ENCODE measurements at regions not wholly inside any gene's neighbourhood (a gene's known extent, or its start where the extent isn't known, plus 50 kb on each side); places are given as distances from the start of the nearest gene placed in this dataset.
"Not testable (repeated sequence)": the region's sequence is repeated elsewhere in the genome, so short reads cannot be mapped to it uniquely, and the experiment has no call there.

GRCh38 chr2:101587251-101587650, 110.3 kb upstream of the MAP4K4 start:
- H3K36me3 Mint-ChIP-seq (ENCODE audit: low read depth) = no peaks in the 10 kb centered on the region
- H3K27me3 Mint-ChIP-seq (ENCODE audit: low read depth) = peaks cover 9% of the 10 kb centered on the region
- intact Hi-C loops (cut with micrococcal nuclease) = no loop called here

GRCh38 chr2:101583861-101584260, 108.9 kb upstream of the RFX8 start:
- Mint-ChIP-seq H3K4me3 (ENCODE audit: low read depth) (no peak overlapping the region), H3K27ac (no peak overlapping the region), H3K36me3 (ENCODE audit: low read depth) (no peaks in the 10 kb centered on the region), H3K27me3 (ENCODE audit: low read depth) (peaks cover 7% of the 10 kb centered on the region), H3K9me3 (peaks cover 12% of the 10 kb centered on the region), H3K4me1 (ENCODE audit: low read depth) (peaks cover 13% of the 10 kb centered on the region)
- DNase-seq (ENCODE audit: low spot score) = no peak
- intact Hi-C loops (cut with micrococcal nuclease) = no loop called here

More at GRCh38 chr2:101587251-101587650, 110.3 kb upstream of the MAP4K4 start:
- Mint-ChIP-seq H3K4me1 (ENCODE audit: low read depth) (peaks cover 8% of the 10 kb centered on the region), H3K9me3 (peaks cover 20% of the 10 kb centered on the region), H3K4me3 (ENCODE audit: low read depth) (no peak overlapping the region), H3K27ac (no peak overlapping the region)
- DNase-seq (ENCODE audit: low spot score) = no peak

GRCh38 chr2:101581675-101582299, 106.9 kb upstream of the RFX8 start:
- peaks cover 5% of the 10 kb centered on the region for H3K9me3 Mint-ChIP-seq
- H3K27ac Mint-ChIP-seq = no peak overlapping the region
- intact Hi-C loops (cut with micrococcal nuclease) = no loop called here
- H3K4me1 Mint-ChIP-seq (ENCODE audit: low read depth) = peaks cover 30% of the 10 kb centered on the region
- no peak for DNase-seq (ENCODE audit: low spot score)
- H3K27me3 Mint-ChIP-seq (ENCODE audit: low read depth) = peaks cover 4% of the 10 kb centered on the region
- no peaks in the 10 kb centered on the region for H3K36me3 Mint-ChIP-seq (ENCODE audit: low read depth)
- no peak overlapping the region for H3K4me3 Mint-ChIP-seq (ENCODE audit: low read depth)

- Mint-ChIP-seq H3K4me3 (ENCODE audit: low read depth) (no peak overlapping the region), H3K27me3 (ENCODE audit: low read depth) (peaks cover 2% of the 10 kb centered on the region), H3K9me3 (peaks cover 5% of the 10 kb centered on the region), H3K4me1 (ENCODE audit: low read depth) (peaks cover 40% of the 10 kb centered on the region), H3K27ac (no peak overlapping the region), H3K36me3 (ENCODE audit: low read depth) (no peaks in the 10 kb centered on the region)
- intact Hi-C loops (cut with micrococcal nuclease) = no loop called here
- no peak for DNase-seq (ENCODE audit: low spot score)
Observed at GRCh38 chr2:101580528-101580927, 105.6 kb upstream of the RFX8 start.

DNA sequence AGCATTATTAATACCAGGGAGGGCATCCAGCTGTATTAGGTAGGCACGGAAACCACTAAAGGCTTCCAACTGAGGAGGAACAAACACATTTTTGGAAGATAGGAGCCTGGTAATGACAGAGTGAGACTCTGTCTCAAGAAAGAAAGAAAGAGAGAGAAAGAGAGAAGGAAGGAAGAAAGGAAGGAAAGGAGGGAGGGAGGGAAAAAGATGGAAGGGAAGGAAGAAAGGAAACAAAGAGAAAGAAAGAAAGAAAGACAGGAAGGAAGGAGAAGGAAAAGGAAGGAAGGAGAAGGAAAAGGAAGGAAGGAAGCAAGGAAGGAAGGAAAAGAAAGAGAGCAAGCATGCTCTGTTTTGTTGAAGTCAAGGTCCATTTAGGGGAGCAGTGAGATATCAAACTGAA, 103.8 kb upstream of the RFX8 start:
- Mint-ChIP-seq H3K9me3 (peaks cover under 1% of the 10 kb centered on the region), H3K27ac (no peak overlapping the region), H3K4me3 (ENCODE audit: low read depth) (no peak overlapping the region), H3K27me3 (ENCODE audit: low read depth) (no peaks in the 10 kb centered on the region), H3K4me1 (ENCODE audit: low read depth) (peaks cover 37% of the 10 kb centered on the region), H3K36me3 (ENCODE audit: low read depth) (no peaks in the 10 kb centered on the region)
- no peak for DNase-seq (ENCODE audit: low spot score)
- intact Hi-C loops (cut with micrococcal nuclease) = loop anchor here (10.0 kb wide), 2 partner anchors 104 to 126 kb away; partner anchors contain the start of gene RFX8

- H3K4me3 Mint-ChIP-seq (ENCODE audit: low read depth); H3K36me3 Mint-ChIP-seq (ENCODE audit: low read depth); H3K9me3 Mint-ChIP-seq; DNase-seq (ENCODE audit: low spot score); H3K27ac Mint-ChIP-seq; H3K27me3 Mint-ChIP-seq (ENCODE audit: low read depth): not testable (repeated sequence)
- intact Hi-C loops (cut with micrococcal nuclease) = loop anchor here (10.0 kb wide), 2 partner anchors 103 to 127 kb away; partner anchors contain the start of gene RFX8
- peaks cover 37% of the 10 kb centered on the region for H3K4me1 Mint-ChIP-seq (ENCODE audit: low read depth)
Observed at GRCh38 chr2:101578135-101578534, 103.2 kb upstream of the RFX8 start.

GRCh38 chr2:101577173-101577572, 102.3 kb upstream of the RFX8 start:
- intact Hi-C loops (cut with micrococcal nuclease) = loop anchor here (10.0 kb wide), 2 partner anchors 102 to 128 kb away; partner anchors contain the start of gene RFX8
- H3K36me3 Mint-ChIP-seq (ENCODE audit: low read depth) = peaks cover under 1% of the 10 kb centered on the region
- DNase-seq (ENCODE audit: low spot score) = no peak
- peaks cover 41% of the 10 kb centered on the region for H3K4me1 Mint-ChIP-seq (ENCODE audit: low read depth)
- H3K9me3 Mint-ChIP-seq = peaks cover 4% of the 10 kb centered on the region
- no peak overlapping the region for H3K27ac Mint-ChIP-seq
- no peaks in the 10 kb centered on the region for H3K27me3 Mint-ChIP-seq (ENCODE audit: low read depth)
- no peak overlapping the region for H3K4me3 Mint-ChIP-seq (ENCODE audit: low read depth)

- Mint-ChIP-seq H3K4me1 (ENCODE audit: low read depth) (peaks cover 52% of the 10 kb centered on the region), H3K36me3 (ENCODE audit: low read depth) (peaks cover 2% of the 10 kb centered on the region), H3K9me3 (peaks cover 6% of the 10 kb centered on the region), H3K27ac (no peak overlapping the region), H3K27me3 (ENCODE audit: low read depth) (no peaks in the 10 kb centered on the region), H3K4me3 (ENCODE audit: low read depth) (no peak overlapping the region)
- intact Hi-C loops (cut with micrococcal nuclease) = loop anchor here (10.0 kb wide), 2 partner anchors 100 to 130 kb away; partner anchors contain the start of gene RFX8
- no peak for DNase-seq (ENCODE audit: low spot score)
Observed at GRCh38 chr2:101574622-101575021, 99.7 kb upstream of the RFX8 start.

DNA sequence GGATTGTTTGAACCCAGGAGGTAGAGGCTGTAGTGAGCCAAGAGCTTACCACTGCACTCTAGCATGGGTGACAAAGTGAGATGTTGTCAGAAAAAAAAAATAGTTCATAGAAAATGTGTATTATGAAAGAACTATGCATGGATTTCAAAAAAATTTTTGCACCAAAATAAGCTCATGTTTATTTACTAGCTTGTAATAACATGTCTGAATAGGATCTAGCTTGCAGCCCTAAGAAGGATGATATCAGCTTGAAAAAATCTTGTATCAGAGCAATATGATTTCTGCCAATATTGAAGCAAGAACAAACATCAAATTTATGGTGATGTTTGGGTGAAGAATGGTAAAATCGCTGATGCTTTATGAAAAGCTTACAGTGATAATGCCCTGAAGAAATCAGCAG, 97.0 kb upstream of the RFX8 start:
- Mint-ChIP-seq H3K27me3 (ENCODE audit: low read depth) (no peaks in the 10 kb centered on the region), H3K27ac (no peak overlapping the region), H3K36me3 (ENCODE audit: low read depth) (peaks cover 2% of the 10 kb centered on the region), H3K9me3 (peaks cover 6% of the 10 kb centered on the region), H3K4me1 (ENCODE audit: low read depth) (peaks cover 43% of the 10 kb centered on the region), H3K4me3 (ENCODE audit: low read depth) (no peak overlapping the region)
- DNase-seq (ENCODE audit: low spot score) = no peak
- intact Hi-C loops (cut with micrococcal nuclease) = loop anchor here (10.0 kb wide), 2 partner anchors 97 to 133 kb away; partner anchors contain the start of gene RFX8

- Mint-ChIP-seq H3K36me3 (ENCODE audit: low read depth) (peaks cover 2% of the 10 kb centered on the region), H3K4me3 (ENCODE audit: low read depth) (no peak overlapping the region), H3K27me3 (ENCODE audit: low read depth) (no peaks in the 10 kb centered on the region), H3K27ac (no peak overlapping the region), H3K4me1 (ENCODE audit: low read depth) (peaks cover 39% of the 10 kb centered on the region), H3K9me3 (peaks cover 6% of the 10 kb centered on the region)
- intact Hi-C loops (cut with micrococcal nuclease) = loop anchor here (10.0 kb wide), 2 partner anchors 95 to 135 kb away; partner anchors contain the start of gene RFX8
- DNase-seq (ENCODE audit: low spot score) = no peak
Observed at GRCh38 chr2:101569886-101570520, 95.1 kb upstream of the RFX8 start.

- DNase-seq (ENCODE audit: low spot score) = no peak
- intact Hi-C loops (cut with micrococcal nuclease) = no loop called here
- Mint-ChIP-seq H3K36me3 (ENCODE audit: low read depth) (peaks cover 7% of the 10 kb centered on the region), H3K27ac (no peak overlapping the region), H3K4me1 (ENCODE audit: low read depth) (peaks cover 40% of the 10 kb centered on the region), H3K4me3 (ENCODE audit: low read depth) (no peak overlapping the region), H3K9me3 (peaks cover 6% of the 10 kb centered on the region), H3K27me3 (ENCODE audit: low read depth) (peaks cover 3% of the 10 kb centered on the region)
Observed at GRCh38 chr2:101568969-101569368, 94.1 kb upstream of the RFX8 start.

- Mint-ChIP-seq H3K27ac (no peak overlapping the region), H3K36me3 (ENCODE audit: low read depth) (peaks cover 14% of the 10 kb centered on the region), H3K27me3 (ENCODE audit: low read depth) (peaks cover 3% of the 10 kb centered on the region), H3K4me3 (ENCODE audit: low read depth) (no peak overlapping the region), H3K9me3 (peaks cover 9% of the 10 kb centered on the region), H3K4me1 (ENCODE audit: low read depth) (peaks cover 48% of the 10 kb centered on the region)
- no peak for DNase-seq (ENCODE audit: low spot score)
- intact Hi-C loops (cut with micrococcal nuclease) = no loop called here
Observed at GRCh38 chr2:101566632-101567228, 91.8 kb upstream of the RFX8 start.

GRCh38 chr2:101563849-101564248, 88.9 kb upstream of the RFX8 start:
- no peak overlapping the region for H3K27ac Mint-ChIP-seq
- peaks cover 33% of the 10 kb centered on the region for H3K36me3 Mint-ChIP-seq (ENCODE audit: low read depth)
- no peak for DNase-seq (ENCODE audit: low spot score)
- H3K4me1 Mint-ChIP-seq (ENCODE audit: low read depth) = peaks cover 44% of the 10 kb centered on the region
- intact Hi-C loops (cut with micrococcal nuclease) = no loop called here
- H3K27me3 Mint-ChIP-seq (ENCODE audit: low read depth) = peaks cover 3% of the 10 kb centered on the region
- H3K4me3 Mint-ChIP-seq (ENCODE audit: low read depth) = no peak overlapping the region
- H3K9me3 Mint-ChIP-seq = peaks cover 28% of the 10 kb centered on the region
